Skeletal muscle satellite cell (primary cell): ENCODE measurements at regions not wholly inside any gene's neighbourhood (a gene's known extent, or its start where the extent isn't known, plus 50 kb on each side); places are given as distances from the start of the nearest gene placed in this dataset.
"Not testable (repeated sequence)": the region's sequence is repeated elsewhere in the genome, so short reads cannot be mapped to it uniquely, and the experiment has no call there.

ENCODE experiments used
- H3K27me3 ChIP-seq: 2 replicates; pipeline ENCODE4 v1.7.0; 2013; ENCODE audit warnings: low read length; ENCODE audit not compliant: control insufficient read depth, insufficient read depth
- H3K36me3 ChIP-seq: 2 replicates; pipeline ENCODE4 v1.7.0; 2013; ENCODE audit warnings: mild to moderate bottlenecking, control low read depth, low read length; ENCODE audit not compliant: insufficient read depth
- H3K4me1 ChIP-seq: 2 replicates; pipeline ENCODE4 v1.7.0; 2013; ENCODE audit warnings: low read length; ENCODE audit not compliant: control insufficient read depth, insufficient read depth
- H3K4me2 ChIP-seq: 2 replicates; pipeline ENCODE4 v1.7.0; 2013; ENCODE audit warnings: mild to moderate bottlenecking, low read length
- H3K4me3 ChIP-seq: 2 replicates; pipeline ENCODE4 v1.7.0; 2013; ENCODE audit warnings: low read length
- H3K9ac ChIP-seq: 2 replicates; pipeline ENCODE4 v1.7.0; 2013; ENCODE audit warnings: mild to moderate bottlenecking, low read depth, low read length, moderate library complexity
- H3K9me3 ChIP-seq: replicated peaks from 2 replicates; pipeline ENCODE4 v1.7.0; 2013; ENCODE audit warnings: mild to moderate bottlenecking, control low read depth, low read length

DNA sequence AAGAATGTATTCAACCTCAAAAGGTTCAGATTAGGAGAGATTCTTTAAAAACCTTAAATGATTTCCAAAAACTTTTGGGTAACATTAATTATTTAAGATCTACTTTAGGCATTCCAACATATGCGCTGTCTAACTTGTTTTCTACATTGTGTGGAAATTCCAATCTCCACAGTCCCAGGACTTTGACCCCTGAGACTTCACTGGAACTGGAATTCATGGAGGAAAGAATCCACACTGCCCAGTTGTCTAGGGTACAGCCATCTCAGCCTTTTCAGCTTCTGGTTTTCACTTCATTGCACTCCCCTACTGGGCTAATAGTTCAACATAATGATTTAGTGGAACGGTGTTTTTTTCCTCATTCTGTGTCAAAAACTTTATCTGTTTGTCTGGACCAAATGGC is 161.5 kb downstream of the IER5 start:
- H3K4me3 ChIP-seq: no peak overlapping the region
- H3K36me3 ChIP-seq: no peaks in the 10 kb centered on the region
- H3K4me2 ChIP-seq: no peak overlapping the region
- H3K9ac ChIP-seq: no peak overlapping the region
- H3K9me3 ChIP-seq: no peaks in the 10 kb centered on the region
- no peaks in the 10 kb centered on the region for H3K27me3 ChIP-seq
- H3K4me1 ChIP-seq: peaks cover 5% of the 10 kb centered on the region

DNA sequence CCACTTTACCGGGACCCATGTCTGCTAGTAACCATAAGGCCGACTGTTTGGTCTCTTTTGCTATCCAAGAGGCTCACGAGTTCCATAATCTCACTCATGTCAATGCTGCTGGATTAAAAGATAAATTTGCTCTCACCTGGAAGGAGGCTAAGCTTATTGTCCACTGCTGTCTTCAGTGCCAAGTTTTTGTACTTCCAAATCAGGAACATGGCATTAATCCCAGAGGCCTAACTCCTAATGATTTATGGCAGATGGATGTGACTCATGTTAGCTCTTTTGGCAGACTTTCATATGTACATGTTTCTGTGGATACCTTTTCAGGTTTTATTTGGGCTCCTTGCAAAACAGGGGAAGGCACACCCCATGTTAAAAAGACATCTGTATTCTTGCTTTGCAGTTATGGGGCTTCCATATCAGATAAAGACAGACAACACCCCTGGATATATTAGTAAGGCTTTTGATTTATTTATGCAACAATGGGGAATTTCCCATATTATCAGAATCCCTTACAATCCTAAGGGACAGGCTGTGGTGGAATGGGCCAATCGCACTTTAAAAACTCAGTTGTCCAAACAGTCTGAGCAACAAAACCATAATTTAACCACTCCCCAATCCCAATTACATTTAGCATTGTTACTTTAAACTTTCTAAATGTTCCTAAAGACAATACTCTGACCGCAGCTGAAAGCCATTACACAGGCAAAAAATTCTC is 162.7 kb downstream of the IER5 start:
- no peak overlapping the region for H3K4me2 ChIP-seq
- no peak overlapping the region for H3K4me3 ChIP-seq
- no peaks in the 10 kb centered on the region for H3K36me3 ChIP-seq
- no peaks in the 10 kb centered on the region for H3K9me3 ChIP-seq
- no peaks in the 10 kb centered on the region for H3K27me3 ChIP-seq
- H3K4me1 ChIP-seq: peaks cover 9% of the 10 kb centered on the region
- no peak overlapping the region for H3K9ac ChIP-seq

DNA sequence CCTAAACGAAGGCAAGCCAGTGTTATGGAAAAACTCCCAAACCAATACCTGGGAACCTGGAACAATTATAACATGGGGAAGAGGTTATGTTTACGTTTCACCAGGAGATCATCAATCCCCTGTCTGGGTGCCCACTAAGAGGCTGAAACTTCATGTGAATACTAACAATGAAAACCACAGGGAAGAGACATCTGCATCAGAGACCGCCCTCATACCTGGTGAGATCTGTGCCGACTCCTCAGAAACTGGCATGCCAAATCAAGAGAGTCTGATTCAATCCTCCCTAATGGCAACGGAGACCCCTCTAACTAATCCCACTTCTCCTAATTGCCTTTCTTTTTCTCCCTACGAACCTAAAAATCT is 163.2 kb downstream of the IER5 start:
- Histone ChIP-seq H3K4me1 (peaks cover 9% of the 10 kb centered on the region), H3K9ac (no peak overlapping the region), H3K27me3 (no peaks in the 10 kb centered on the region), H3K9me3 (no peaks in the 10 kb centered on the region), H3K4me3 (no peak overlapping the region), H3K36me3 (no peaks in the 10 kb centered on the region), H3K4me2 (no peak overlapping the region)

DNA sequence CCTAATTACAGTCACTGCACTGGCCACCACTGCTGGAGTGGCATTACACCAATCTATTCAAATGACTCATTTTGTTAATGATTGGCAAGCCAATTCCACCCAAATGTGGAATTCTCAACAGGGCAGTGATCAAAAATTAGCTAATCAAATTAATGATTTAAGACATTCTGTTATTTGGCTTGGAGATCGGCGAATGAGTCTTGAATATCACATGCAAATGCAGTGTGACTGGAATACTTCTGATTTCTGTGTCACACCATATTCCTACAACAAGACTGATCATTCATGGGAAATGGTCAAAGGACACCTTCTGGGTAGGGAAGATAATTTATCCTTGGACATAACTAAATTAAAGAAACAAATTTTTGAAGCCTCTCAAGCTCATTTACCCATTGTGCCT is 165.1 kb downstream of the IER5 start:
- not testable (repeated sequence) for H3K27me3 ChIP-seq, H3K4me1 ChIP-seq, H3K4me3 ChIP-seq, H3K9me3 ChIP-seq, H3K36me3 ChIP-seq, H3K4me2 ChIP-seq, H3K9ac ChIP-seq

DNA sequence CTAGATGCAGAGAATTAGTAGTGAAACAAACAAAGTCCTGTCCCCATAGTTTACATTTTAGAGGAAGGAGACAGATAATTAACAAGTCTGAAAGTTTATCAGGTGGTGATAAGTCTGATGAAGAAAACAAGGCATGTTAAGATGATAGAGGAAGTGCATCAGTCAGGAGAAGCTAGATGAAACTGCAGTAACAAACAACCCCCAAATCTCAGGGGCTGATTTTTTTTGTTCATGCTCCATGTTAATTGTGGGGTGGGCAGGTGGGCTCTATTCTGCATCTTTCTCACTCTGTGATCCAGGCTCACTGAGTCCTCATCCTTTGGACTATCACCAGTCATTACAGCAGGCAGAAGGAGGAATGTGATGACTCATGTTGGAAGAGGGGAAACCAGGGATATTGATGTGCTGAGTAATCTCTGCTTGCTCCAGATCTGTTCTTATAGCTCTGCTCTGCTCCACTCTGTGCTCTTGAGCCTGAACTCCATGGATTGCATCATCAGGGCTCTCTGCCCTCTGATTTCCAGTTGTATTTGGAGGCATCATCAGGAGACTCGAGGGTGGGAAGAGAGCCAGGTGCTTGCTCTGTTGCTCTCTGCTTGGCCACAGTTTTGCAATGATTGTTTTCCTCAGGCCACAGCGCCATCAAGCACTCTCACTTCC is 166.9 kb downstream of the IER5 start:
- H3K9ac ChIP-seq: no peak overlapping the region
- no peak overlapping the region for H3K4me2 ChIP-seq
- H3K4me1 ChIP-seq: peaks cover 9% of the 10 kb centered on the region
- H3K27me3 ChIP-seq: peaks cover 11% of the 10 kb centered on the region
- H3K36me3 ChIP-seq: no peaks in the 10 kb centered on the region
- no peaks in the 10 kb centered on the region for H3K9me3 ChIP-seq
- no peak overlapping the region for H3K4me3 ChIP-seq

DNA sequence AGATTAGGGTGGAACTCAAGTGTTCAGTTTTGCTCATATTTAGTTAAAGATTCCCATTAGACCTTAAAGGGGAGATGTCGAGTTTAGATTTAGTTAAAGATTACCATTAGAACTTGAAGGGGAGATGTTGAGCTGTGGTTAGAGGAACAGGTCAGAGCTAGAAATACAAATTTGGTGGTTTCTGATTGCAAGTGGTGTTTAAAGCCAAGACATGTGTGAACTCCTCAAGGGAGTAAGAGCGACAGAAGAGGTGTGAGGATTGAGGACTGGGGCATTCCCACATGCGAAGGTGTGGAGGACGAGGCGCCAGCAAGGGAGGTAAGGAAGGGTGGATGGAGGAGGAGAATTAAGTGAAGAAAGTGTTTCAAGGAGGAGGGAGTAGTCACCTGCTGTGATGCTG is 168.6 kb downstream of the IER5 start:
- Histone ChIP-seq H3K9ac (no peak overlapping the region), H3K4me3 (no peak overlapping the region)

DNA sequence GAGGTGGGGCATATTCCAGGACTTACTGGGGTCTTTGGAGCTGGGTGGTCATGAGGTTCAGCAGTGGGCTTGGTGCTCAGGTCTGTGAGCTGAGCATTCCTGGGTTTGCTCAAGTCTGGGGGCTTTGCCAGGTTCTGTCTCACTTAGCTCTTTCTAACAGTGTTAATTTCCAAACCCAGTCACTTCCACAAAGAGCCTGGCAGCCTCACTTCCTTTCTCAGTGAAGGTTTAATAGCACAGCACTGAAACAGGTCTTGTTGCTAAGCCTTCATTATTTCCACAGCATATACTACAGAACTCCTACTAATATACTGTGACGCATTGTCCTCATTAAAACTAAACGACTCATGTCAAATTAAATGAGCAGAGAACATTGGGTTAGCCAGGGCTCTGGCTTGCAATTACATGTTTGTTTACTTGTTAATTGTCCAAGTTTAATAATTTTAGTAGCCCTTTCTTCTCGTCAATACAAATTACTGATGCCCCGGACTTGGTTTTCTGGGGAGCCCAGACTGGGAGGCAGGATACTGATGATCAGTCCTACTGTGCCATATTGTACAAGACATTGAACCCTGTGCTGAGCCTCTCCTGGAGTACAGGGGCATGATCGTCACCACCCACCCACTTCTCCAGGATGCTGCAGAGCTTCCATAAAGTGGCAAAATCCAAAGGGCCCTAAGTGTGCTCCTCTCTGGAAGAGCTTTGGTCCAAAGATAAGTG is 170.7 kb downstream of the IER5 start:
- peaks cover 14% of the 10 kb centered on the region for H3K27me3 ChIP-seq
- H3K4me1 ChIP-seq: peaks cover 4% of the 10 kb centered on the region
- H3K4me3 ChIP-seq: no peak overlapping the region
- no peaks in the 10 kb centered on the region for H3K9me3 ChIP-seq
- H3K4me2 ChIP-seq: no peak overlapping the region
- H3K9ac ChIP-seq: no peak overlapping the region
- H3K36me3 ChIP-seq: no peaks in the 10 kb centered on the region

More for the DNA sequence above, 168.6 kb downstream of the IER5 start:
- H3K27me3 ChIP-seq: peaks cover 11% of the 10 kb centered on the region
- H3K4me2 ChIP-seq: no peak overlapping the region
- H3K9me3 ChIP-seq: no peaks in the 10 kb centered on the region
- no peaks in the 10 kb centered on the region for H3K36me3 ChIP-seq
- peaks cover 4% of the 10 kb centered on the region for H3K4me1 ChIP-seq

DNA sequence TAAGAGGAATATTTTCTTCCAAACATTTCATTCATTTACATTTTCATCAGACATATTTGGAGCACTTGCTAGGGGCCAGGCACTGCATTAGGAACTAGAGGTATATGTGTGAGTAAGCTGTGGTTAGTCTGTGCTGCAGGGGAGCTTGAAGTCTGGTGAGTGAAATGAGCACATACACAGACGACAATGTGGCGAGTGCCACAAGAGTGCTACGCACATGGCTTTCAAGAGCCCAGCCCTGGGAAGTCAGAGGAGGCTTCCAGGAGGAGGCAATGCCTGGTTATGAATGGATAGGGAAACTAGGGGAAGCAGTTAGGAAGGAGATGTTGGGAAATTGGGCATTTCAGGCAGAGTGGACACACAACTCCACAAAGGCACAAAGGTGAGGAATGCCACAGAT is 171.8 kb downstream of the IER5 start:
- Histone ChIP-seq H3K4me2 (no peak overlapping the region), H3K4me3 (no peak overlapping the region), H3K9me3 (no peaks in the 10 kb centered on the region), H3K9ac (no peak overlapping the region), H3K4me1 (peaks cover 4% of the 10 kb centered on the region), H3K36me3 (no peaks in the 10 kb centered on the region), H3K27me3 (peaks cover 14% of the 10 kb centered on the region)

DNA sequence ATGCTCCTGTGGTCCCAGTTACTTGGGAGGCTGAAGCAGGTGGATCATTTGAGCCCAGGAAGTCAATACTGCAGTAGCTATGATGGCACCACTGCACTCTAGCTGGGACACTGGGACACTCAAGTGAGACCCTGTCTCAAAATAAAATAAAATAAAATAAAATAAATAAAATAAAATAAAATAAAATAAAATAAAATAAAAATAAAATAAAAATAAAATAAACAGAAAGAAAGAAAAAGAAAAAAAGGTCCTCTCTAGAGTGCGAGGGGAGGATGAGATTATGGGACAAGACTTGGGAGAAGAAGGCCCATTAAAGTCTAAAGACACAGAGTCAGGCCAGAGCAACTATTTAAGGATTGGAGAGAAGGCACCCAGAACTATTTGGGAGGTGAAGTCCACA is 172.5 kb downstream of the IER5 start:
- no peaks in the 10 kb centered on the region for H3K36me3 ChIP-seq
- H3K4me3 ChIP-seq: no peak overlapping the region
- H3K4me1 ChIP-seq: peaks cover under 1% of the 10 kb centered on the region
- no peaks in the 10 kb centered on the region for H3K9me3 ChIP-seq
- no peak overlapping the region for H3K4me2 ChIP-seq
- H3K9ac ChIP-seq: no peak overlapping the region
- H3K27me3 ChIP-seq: peaks cover 14% of the 10 kb centered on the region

DNA sequence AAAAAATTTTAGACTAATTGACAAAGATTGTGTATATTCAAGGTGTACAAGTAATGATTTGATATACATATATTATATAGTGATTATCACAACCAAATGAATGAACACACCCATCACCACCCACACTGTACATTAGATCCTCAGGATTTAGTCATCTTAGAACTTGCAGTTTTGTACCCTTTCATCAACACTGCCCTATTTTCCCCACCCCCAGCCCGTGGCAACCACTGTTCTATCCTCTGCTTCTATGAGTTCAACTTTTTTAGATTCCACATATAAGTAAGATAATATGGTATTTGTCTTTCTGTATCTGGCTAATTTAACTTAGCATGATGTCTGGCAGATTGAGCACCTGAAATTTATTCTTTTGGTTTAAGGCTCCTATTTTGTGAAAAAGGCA is 173.6 kb downstream of the IER5 start:
- no peaks in the 10 kb centered on the region for H3K4me1 ChIP-seq
- H3K9ac ChIP-seq: no peak overlapping the region
- no peaks in the 10 kb centered on the region for H3K36me3 ChIP-seq
- H3K4me3 ChIP-seq: no peak overlapping the region
- H3K9me3 ChIP-seq: no peaks in the 10 kb centered on the region
- H3K27me3 ChIP-seq: peaks cover 14% of the 10 kb centered on the region
- no peak overlapping the region for H3K4me2 ChIP-seq

DNA sequence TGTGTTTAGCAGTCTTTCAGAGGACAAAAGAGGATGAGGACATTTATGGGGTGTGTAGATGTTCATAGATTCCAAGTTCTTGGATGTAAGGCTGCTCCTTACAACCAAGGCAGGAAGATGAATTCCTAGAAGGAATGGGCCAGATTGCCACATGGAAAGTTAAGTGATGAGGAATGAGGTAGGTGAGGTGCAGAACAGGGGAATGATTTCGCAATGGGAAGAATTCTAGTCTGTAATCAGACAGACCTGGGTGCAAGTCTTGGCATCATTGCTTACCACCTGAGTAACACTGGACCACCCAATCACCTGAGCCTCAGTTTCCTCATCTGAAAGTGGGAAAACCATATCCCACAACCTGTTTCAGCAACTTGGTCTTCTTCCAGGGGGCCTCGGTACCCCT is 174.9 kb downstream of the IER5 start:
- Histone ChIP-seq H3K4me2 (no peak overlapping the region), H3K9me3 (no peaks in the 10 kb centered on the region), H3K36me3 (no peaks in the 10 kb centered on the region)

More for the DNA sequence above, 174.9 kb downstream of the IER5 start:
- H3K4me3 ChIP-seq: no peak overlapping the region
- no peak overlapping the region for H3K9ac ChIP-seq
- H3K4me1 ChIP-seq: no peaks in the 10 kb centered on the region
- peaks cover 9% of the 10 kb centered on the region for H3K27me3 ChIP-seq
